Cardiac muscle cell (in vitro differentiated cells and primary cell): ENCODE measurements at regions not wholly inside any gene's neighbourhood (a gene's known extent, or its start where the extent isn't known, plus 50 kb on each side); places are given as distances from the start of the nearest gene placed in this dataset.

Experiments used
- DNase-seq, 2 donors: peaks; one replicate each; pipeline versions ENCODE4 v3.0.0 to v3.0.0-alpha.2; 2010 to 2017; ENCODE audit warnings: low read depth in 1 of 2, low spot score in 1 of 2
- H3K27ac ChIP-seq: fragments of 200-600 bp; sonication (generic); 2 replicates; pipeline ENCODE4 v1.5.1; 2016
- H3K27me3 ChIP-seq: fragments of 200-600 bp; sonication (generic); 2 replicates; pipeline ENCODE4 v1.6.0; 2016; ENCODE audit warnings: control low read depth
- H3K36me3 ChIP-seq: fragments of 200-600 bp; sonication (generic); 2 replicates; pipeline ENCODE4 v1.5.1; 2016; ENCODE audit warnings: control low read depth
- H3K4me1 ChIP-seq: fragments of 200-600 bp; sonication (generic); 2 replicates; pipeline ENCODE4 v1.8.1; 2017; ENCODE audit warnings: low read depth, mild to moderate bottlenecking, mixed run types
- H3K4me3 ChIP-seq: fragments of 200-600 bp; sonication (generic); 2 replicates; pipeline ENCODE4 v1.5.1; 2016; ENCODE audit warnings: mild to moderate bottlenecking
- H3K9me3 ChIP-seq: fragments of 200-600 bp; sonication (generic); 2 replicates; pipeline ENCODE4 v1.5.1; 2017; ENCODE audit warnings: low read depth, mild to moderate bottlenecking, control low read depth
- CTCF ChIP-seq: IDR thresholded peaks from 2 replicates; pipeline ENCODE4 v1.5.1; 2012; ENCODE audit warnings: low read depth, mild to moderate bottlenecking, low read length

- no peak for TF ChIP-seq CTCF
- Histone ChIP-seq H3K27me3 (no peaks in the 10 kb centered on the region), H3K4me3 (no peak overlapping the region), H3K27ac (no peak overlapping the region), H3K36me3 (no peaks in the 10 kb centered on the region), H3K4me1 (no peaks in the 10 kb centered on the region), H3K9me3 (no peaks in the 10 kb centered on the region)
- peak in 1 of 2 donors; percentile 72 for DNase-seq
Observed at GRCh38 chr1:199279067-199279466, 640.2 kb downstream of the PTPRC start.

DNA sequence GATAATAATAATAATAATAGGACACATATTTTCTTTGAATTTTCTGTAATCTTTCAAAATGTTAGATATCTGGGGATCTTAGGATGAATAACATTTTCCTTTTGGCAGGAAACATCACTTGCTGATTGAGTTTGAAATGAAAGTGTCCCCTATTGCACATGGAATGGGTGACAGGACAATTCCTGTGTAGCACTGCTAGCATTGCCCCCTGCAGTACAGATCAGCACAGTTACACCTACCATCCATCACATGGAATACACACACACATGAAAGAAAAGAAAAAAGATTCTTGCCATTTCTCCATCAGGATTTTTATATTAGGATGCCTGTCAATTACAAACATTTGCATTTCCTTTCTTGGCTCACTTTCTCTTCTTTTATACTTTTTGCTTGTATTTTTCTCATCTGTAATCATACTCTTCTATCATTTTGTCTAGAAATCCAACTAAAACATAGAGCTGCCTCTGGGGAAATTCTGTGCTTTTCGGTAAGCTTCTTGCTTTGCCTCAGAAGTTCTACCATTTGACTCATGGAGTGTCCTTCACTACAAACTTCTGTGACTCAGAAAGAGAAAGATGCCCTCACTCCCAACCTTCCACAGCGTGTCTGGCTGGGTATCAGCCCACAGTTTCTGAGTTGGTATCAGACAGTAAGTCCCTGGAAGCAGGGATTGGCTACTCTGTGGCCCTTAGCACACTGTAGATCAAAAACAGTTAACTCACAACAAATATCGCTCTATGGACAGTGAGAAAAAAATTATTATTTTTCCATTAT is 641.2 kb downstream of the PTPRC start:
- no peaks in the 10 kb centered on the region for H3K9me3 ChIP-seq
- H3K27me3 ChIP-seq = no peaks in the 10 kb centered on the region
- no peak overlapping the region for H3K4me3 ChIP-seq
- DNase-seq = no peak
- no peaks in the 10 kb centered on the region for H3K36me3 ChIP-seq
- H3K27ac ChIP-seq = no peak overlapping the region
- H3K4me1 ChIP-seq = peaks cover 3% of the 10 kb centered on the region
- TF ChIP-seq CTCF = no peak

DNA sequence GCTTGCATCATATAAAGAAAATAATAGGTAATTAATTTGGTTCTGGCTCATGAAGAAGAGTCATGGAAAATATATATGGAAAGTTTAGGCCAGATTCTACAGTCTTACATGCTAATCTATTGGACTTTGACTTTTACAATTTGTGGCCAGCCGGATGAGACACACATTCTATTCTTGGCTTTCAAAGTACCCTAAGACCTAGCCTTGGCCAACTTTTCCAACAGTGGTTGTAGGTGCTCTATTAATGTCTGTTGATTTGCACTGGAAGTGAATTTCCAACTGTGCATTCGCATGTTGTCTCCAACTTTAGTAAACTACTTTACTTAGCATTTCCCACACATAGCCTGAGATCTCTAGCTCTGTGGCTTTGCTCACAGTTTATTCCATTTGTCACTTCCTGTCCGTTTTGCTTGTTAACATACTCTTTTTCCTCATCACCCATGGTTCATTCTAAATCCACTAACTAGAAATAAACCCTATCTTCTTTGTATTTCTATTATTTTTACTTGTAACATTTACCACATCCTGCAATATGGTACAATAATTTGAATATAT is 644.0 kb downstream of the PTPRC start:
- Histone ChIP-seq H3K36me3 (no peaks in the 10 kb centered on the region), H3K27ac (no peak overlapping the region), H3K9me3 (no peaks in the 10 kb centered on the region), H3K4me1 (peaks cover 3% of the 10 kb centered on the region), H3K27me3 (no peaks in the 10 kb centered on the region), H3K4me3 (no peak overlapping the region)
- DNase-seq = no peak
- TF ChIP-seq CTCF = no peak

GRCh38 chr1:199283794-199284193 is 645.0 kb downstream of the PTPRC start:
- no peak overlapping the region for H3K4me3 ChIP-seq
- no peaks in the 10 kb centered on the region for H3K36me3 ChIP-seq
- H3K9me3 ChIP-seq = no peaks in the 10 kb centered on the region
- H3K4me1 ChIP-seq = peaks cover 3% of the 10 kb centered on the region
- TF ChIP-seq CTCF = no peak
- H3K27me3 ChIP-seq = no peaks in the 10 kb centered on the region
- no peak overlapping the region for H3K27ac ChIP-seq
- DNase-seq = no peak

DNA sequence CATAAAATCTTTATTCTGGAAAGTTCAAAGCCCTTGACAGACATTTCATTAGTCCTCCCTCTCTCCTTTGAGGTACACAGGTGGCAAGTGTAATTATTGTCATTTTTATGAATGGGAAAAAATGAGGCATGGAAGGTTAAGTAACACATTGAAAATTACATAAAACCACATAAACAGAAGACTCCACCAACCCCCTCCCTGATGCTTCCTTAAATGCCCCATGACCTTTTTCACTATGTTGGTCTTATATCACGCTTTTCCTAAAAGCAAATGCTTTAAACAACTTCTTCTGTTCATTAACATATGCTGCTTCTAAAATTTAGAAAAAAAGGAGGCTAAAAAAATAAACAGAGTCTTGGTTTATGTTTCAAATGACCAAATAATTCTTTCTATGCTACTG is 648.4 kb downstream of the PTPRC start:
- Histone ChIP-seq H3K4me1 (peaks cover 9% of the 10 kb centered on the region), H3K27ac (no peak overlapping the region), H3K9me3 (no peaks in the 10 kb centered on the region), H3K36me3 (no peaks in the 10 kb centered on the region), H3K4me3 (no peak overlapping the region), H3K27me3 (no peaks in the 10 kb centered on the region)
- no peak for DNase-seq
- TF ChIP-seq CTCF = no peak
